ENCODE measurements at regions not wholly inside any gene's neighbourhood (a gene's known extent, or its start where the extent isn't known, plus 50 kb on each side); places are given as distances from the start of the nearest gene placed in this dataset.

GRCh38 chr15:91480426-91480825, 373.1 kb upstream of the SLCO3A1 start:
- Histone ChIP-seq H3K4me3 (ENCODE audit: low read depth in 1 of 2, low read length in 2 of 2) (no peak overlapping the region), H3K9me3 (ENCODE audit: control insufficient read depth in 2 of 2, insufficient read depth in 1 of 2, low read depth in 1 of 2, low read length in 1 of 2) (peaks cover 0 to 2% of the 10 kb centered on the region in 2 donors), H3K27ac (ENCODE audit: low read depth in 2 of 2, low read length in 1 of 2) (no peak overlapping the region), H3K4me1 (ENCODE audit: control insufficient read depth in 2 of 2, insufficient read depth in 2 of 2, low read length in 1 of 2) (no peaks in the 10 kb centered on the region), H3K36me3 (ENCODE audit: control insufficient read depth in 2 of 2, insufficient read depth in 2 of 2, low read length in 1 of 2) (no peaks in the 10 kb centered on the region), H3K27me3 (ENCODE audit: control insufficient read depth in 1 of 2, insufficient read depth in 2 of 2, low read length in 2 of 2) (no peaks in the 10 kb centered on the region)
- WGBS, 2 donors: 84 to 86% methylated on average over 4 of the region's 4 CpGs

DNA sequence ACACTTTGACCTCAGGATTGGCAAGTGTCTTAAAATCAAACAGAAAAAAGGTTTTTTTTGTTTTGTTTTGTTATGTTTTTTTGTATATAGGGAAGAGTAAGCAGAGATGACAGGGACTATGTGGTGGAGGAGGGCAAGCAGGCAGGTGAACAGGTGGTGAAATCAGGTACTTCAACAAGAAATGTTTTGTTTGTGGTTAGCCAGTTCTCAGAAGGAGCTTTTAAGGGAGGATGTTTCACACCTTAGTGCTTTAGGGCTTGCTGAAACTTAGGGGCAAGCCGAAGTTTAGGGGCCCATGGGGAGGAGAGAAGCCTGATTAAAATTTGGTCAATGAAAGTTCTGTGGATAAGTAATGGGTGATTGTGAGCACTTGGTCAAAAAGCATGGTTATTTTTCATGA, 370.7 kb upstream of the SLCO3A1 start:
- H3K4me3 ChIP-seq (ENCODE audit: low read depth in 1 of 2, low read length in 2 of 2): no peak overlapping the region
- peaks cover 0 to 2% of the 10 kb centered on the region in 2 donors for H3K9me3 ChIP-seq (ENCODE audit: control insufficient read depth in 2 of 2, insufficient read depth in 1 of 2, low read depth in 1 of 2, low read length in 1 of 2)
- 55 to 69% methylated on average over 1 of the region's 1 CpG for WGBS, 2 donors
- no peaks in the 10 kb centered on the region for H3K36me3 ChIP-seq (ENCODE audit: control insufficient read depth in 2 of 2, insufficient read depth in 2 of 2, low read length in 1 of 2)
- no peaks in the 10 kb centered on the region for H3K27me3 ChIP-seq (ENCODE audit: control insufficient read depth in 1 of 2, insufficient read depth in 2 of 2, low read length in 2 of 2)
- H3K27ac ChIP-seq (ENCODE audit: low read depth in 2 of 2, low read length in 1 of 2): no peak overlapping the region
- H3K4me1 ChIP-seq (ENCODE audit: control insufficient read depth in 2 of 2, insufficient read depth in 2 of 2, low read length in 1 of 2): no peaks in the 10 kb centered on the region

DNA sequence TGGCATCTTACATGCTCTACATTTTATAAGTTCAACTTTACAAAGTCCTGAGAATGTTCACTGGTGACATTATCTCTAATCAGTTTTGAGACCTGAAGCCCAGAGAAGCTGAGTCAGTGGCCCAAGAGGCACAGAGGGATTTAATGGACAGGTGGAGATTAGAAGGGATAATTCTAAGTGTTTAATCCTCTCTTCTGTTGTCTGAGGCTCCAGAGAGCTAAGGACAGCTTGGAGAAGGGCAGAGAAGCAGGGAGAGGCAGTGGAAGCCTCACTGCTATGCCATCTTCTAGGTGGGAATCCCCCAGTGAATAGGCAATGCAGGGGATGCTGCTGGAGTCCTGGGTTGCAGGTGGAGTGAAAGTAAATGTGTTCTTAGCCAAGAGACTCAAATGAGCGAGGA, 369.4 kb upstream of the SLCO3A1 start:
- Histone ChIP-seq H3K4me3 (ENCODE audit: low read depth in 1 of 2, low read length in 2 of 2) (no peak overlapping the region), H3K9me3 (ENCODE audit: control insufficient read depth in 2 of 2, insufficient read depth in 1 of 2, low read depth in 1 of 2, low read length in 1 of 2) (peaks cover 0 to 2% of the 10 kb centered on the region in 2 donors), H3K36me3 (ENCODE audit: control insufficient read depth in 2 of 2, insufficient read depth in 2 of 2, low read length in 1 of 2) (no peaks in the 10 kb centered on the region), H3K4me1 (ENCODE audit: control insufficient read depth in 2 of 2, insufficient read depth in 2 of 2, low read length in 1 of 2) (no peaks in the 10 kb centered on the region), H3K27me3 (ENCODE audit: control insufficient read depth in 1 of 2, insufficient read depth in 2 of 2, low read length in 2 of 2) (no peaks in the 10 kb centered on the region), H3K27ac (ENCODE audit: low read depth in 2 of 2, low read length in 1 of 2) (no peak overlapping the region)
- 86 to 89% methylated on average over 1 of the region's 1 CpG for WGBS, 2 donors

- Histone ChIP-seq H3K4me1 (ENCODE audit: control insufficient read depth in 2 of 2, insufficient read depth in 2 of 2, low read length in 1 of 2) (no peaks in the 10 kb centered on the region), H3K36me3 (ENCODE audit: control insufficient read depth in 2 of 2, insufficient read depth in 2 of 2, low read length in 1 of 2) (no peaks in the 10 kb centered on the region), H3K9me3 (ENCODE audit: control insufficient read depth in 2 of 2, insufficient read depth in 1 of 2, low read depth in 1 of 2, low read length in 1 of 2) (no peaks in the 10 kb centered on the region), H3K4me3 (ENCODE audit: low read depth in 1 of 2, low read length in 2 of 2) (no peak overlapping the region), H3K27me3 (ENCODE audit: control insufficient read depth in 1 of 2, insufficient read depth in 2 of 2, low read length in 2 of 2) (no peaks in the 10 kb centered on the region), H3K27ac (ENCODE audit: low read depth in 2 of 2, low read length in 1 of 2) (no peak overlapping the region)
- WGBS, 2 donors: 78 to 82% methylated on average over 4 of the region's 4 CpGs
Measured at GRCh38 chr15:91488452-91488851, 365.1 kb upstream of the SLCO3A1 start.

GRCh38 chr15:91490211-91490610, 363.3 kb upstream of the SLCO3A1 start:
- H3K27me3 ChIP-seq (ENCODE audit: control insufficient read depth in 1 of 2, insufficient read depth in 2 of 2, low read length in 2 of 2): no peaks in the 10 kb centered on the region
- 97 to 99% methylated on average over 2 of the region's 2 CpGs for WGBS, 2 donors
- no peak overlapping the region for H3K4me3 ChIP-seq (ENCODE audit: low read depth in 1 of 2, low read length in 2 of 2)
- H3K27ac ChIP-seq (ENCODE audit: low read depth in 2 of 2, low read length in 1 of 2): no peak overlapping the region
- no peaks in the 10 kb centered on the region for H3K4me1 ChIP-seq (ENCODE audit: control insufficient read depth in 2 of 2, insufficient read depth in 2 of 2, low read length in 1 of 2)
- H3K9me3 ChIP-seq (ENCODE audit: control insufficient read depth in 2 of 2, insufficient read depth in 1 of 2, low read depth in 1 of 2, low read length in 1 of 2): no peaks in the 10 kb centered on the region
- no peaks in the 10 kb centered on the region for H3K36me3 ChIP-seq (ENCODE audit: control insufficient read depth in 2 of 2, insufficient read depth in 2 of 2, low read length in 1 of 2)

DNA sequence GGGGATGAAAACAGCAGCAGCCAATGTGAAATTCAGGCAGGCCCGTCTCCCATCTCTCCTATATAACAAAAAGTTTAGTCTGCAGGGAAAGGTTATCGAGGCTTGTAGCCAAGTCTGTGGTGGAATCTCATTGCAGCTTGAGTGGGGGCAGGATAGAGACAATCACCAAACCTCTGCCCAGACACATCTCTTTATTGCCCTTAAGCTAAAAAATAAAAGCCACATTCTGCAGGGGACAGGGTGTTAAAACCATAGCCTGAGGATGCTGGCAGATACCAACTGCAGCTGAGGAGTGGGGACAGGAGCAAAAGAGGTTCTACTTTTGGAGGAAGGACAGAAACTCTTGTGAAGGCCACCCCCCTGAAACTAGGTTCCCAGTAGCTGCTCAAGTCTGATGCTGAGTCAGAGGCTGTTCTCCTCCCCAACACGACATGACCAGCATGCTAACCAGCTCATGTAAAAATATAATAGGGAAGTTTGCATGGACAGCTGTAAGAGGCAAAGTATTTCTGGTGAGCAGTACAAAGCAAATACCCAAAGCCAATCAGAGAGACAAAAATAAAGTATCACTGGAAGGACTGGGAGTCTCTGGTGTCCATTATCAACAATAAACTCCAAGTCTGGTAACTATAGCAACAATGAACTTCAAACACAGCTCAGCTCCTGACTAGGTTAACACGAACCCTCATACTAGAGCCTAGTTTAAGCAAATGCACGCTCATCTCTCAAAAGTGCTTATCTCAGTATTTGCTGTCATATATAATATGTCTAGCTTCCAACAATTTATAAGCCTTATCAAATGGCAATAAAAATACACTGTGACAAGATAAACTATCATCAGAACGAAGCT, 362.2 kb upstream of the SLCO3A1 start:
- H3K4me3 ChIP-seq (ENCODE audit: low read depth in 1 of 2, low read length in 2 of 2): no peak overlapping the region
- WGBS, 2 donors: 52 to 61% methylated on average over 6 of the region's 6 CpGs
- no peaks in the 10 kb centered on the region for H3K36me3 ChIP-seq (ENCODE audit: control insufficient read depth in 2 of 2, insufficient read depth in 2 of 2, low read length in 1 of 2)
- no peaks in the 10 kb centered on the region for H3K4me1 ChIP-seq (ENCODE audit: control insufficient read depth in 2 of 2, insufficient read depth in 2 of 2, low read length in 1 of 2)
- no peak overlapping the region for H3K27ac ChIP-seq (ENCODE audit: low read depth in 2 of 2, low read length in 1 of 2)
- no peaks in the 10 kb centered on the region for H3K9me3 ChIP-seq (ENCODE audit: control insufficient read depth in 2 of 2, insufficient read depth in 1 of 2, low read depth in 1 of 2, low read length in 1 of 2)
- no peaks in the 10 kb centered on the region for H3K27me3 ChIP-seq (ENCODE audit: control insufficient read depth in 1 of 2, insufficient read depth in 2 of 2, low read length in 2 of 2)

- H3K4me1 ChIP-seq (ENCODE audit: control insufficient read depth in 2 of 2, insufficient read depth in 2 of 2, low read length in 1 of 2): no peaks in the 10 kb centered on the region
- 61 to 74% methylated on average over 4 of the region's 4 CpGs for WGBS, 2 donors
- no peaks in the 10 kb centered on the region for H3K27me3 ChIP-seq (ENCODE audit: control insufficient read depth in 1 of 2, insufficient read depth in 2 of 2, low read length in 2 of 2)
- H3K4me3 ChIP-seq (ENCODE audit: low read depth in 1 of 2, low read length in 2 of 2): no peak overlapping the region
- H3K36me3 ChIP-seq (ENCODE audit: control insufficient read depth in 2 of 2, insufficient read depth in 2 of 2, low read length in 1 of 2): no peaks in the 10 kb centered on the region
- H3K27ac ChIP-seq (ENCODE audit: low read depth in 2 of 2, low read length in 1 of 2): no peak overlapping the region
- no peaks in the 10 kb centered on the region for H3K9me3 ChIP-seq (ENCODE audit: control insufficient read depth in 2 of 2, insufficient read depth in 1 of 2, low read depth in 1 of 2, low read length in 1 of 2)
Measured at GRCh38 chr15:91496754-91497691, 356.5 kb upstream of the SLCO3A1 start.

DNA sequence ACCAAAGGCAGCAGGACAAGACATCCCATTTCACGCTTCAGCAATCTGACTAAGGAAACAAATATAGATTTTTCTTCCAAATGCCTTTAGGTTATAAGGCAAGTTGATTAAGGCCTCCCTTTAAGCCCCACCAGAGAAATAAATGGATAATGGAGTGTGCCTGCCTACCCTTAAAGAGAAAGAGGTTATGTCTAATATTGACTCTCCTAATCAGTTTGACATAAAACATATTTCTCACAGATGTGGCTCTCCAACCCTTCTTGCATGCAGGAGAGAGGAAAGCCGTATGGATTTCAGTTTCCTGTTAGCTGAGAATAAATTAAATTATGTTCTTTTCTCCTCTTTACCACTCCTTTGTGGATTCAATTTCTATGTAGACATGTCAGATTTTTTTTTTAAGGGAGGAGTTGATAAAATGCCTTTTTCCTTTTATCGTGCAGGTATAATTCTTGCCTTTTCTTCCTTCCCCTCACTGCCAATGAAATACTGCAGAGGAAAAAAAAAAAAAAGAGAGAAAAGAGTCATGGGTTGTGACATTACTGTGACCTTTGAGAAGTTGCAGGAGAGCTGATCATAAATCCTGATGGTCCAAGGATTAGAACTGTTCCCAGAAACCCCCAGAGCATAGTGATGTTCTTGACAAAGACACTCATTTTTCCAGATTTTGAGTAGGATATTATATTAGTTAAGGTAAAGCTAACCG, 355.3 kb upstream of the SLCO3A1 start:
- Histone ChIP-seq H3K9me3 (ENCODE audit: control insufficient read depth in 2 of 2, insufficient read depth in 1 of 2, low read depth in 1 of 2, low read length in 1 of 2) (no peaks in the 10 kb centered on the region), H3K27me3 (ENCODE audit: control insufficient read depth in 1 of 2, insufficient read depth in 2 of 2, low read length in 2 of 2) (no peaks in the 10 kb centered on the region), H3K4me3 (ENCODE audit: low read depth in 1 of 2, low read length in 2 of 2) (no peak overlapping the region), H3K4me1 (ENCODE audit: control insufficient read depth in 2 of 2, insufficient read depth in 2 of 2, low read length in 1 of 2) (no peaks in the 10 kb centered on the region), H3K36me3 (ENCODE audit: control insufficient read depth in 2 of 2, insufficient read depth in 2 of 2, low read length in 1 of 2) (no peaks in the 10 kb centered on the region), H3K27ac (ENCODE audit: low read depth in 2 of 2, low read length in 1 of 2) (no peak overlapping the region)
- 83 to 90% methylated on average over 4 of the region's 4 CpGs for whole genome bisulfite sequencing, 2 donors

GRCh38 chr15:91498749-91499062, 354.8 kb upstream of the SLCO3A1 start:
- Histone ChIP-seq H3K36me3 (ENCODE audit: control insufficient read depth in 2 of 2, insufficient read depth in 2 of 2, low read length in 1 of 2) (no peaks in the 10 kb centered on the region), H3K9me3 (ENCODE audit: control insufficient read depth in 2 of 2, insufficient read depth in 1 of 2, low read depth in 1 of 2, low read length in 1 of 2) (no peaks in the 10 kb centered on the region), H3K27me3 (ENCODE audit: control insufficient read depth in 1 of 2, insufficient read depth in 2 of 2, low read length in 2 of 2) (no peaks in the 10 kb centered on the region), H3K4me1 (ENCODE audit: control insufficient read depth in 2 of 2, insufficient read depth in 2 of 2, low read length in 1 of 2) (no peaks in the 10 kb centered on the region), H3K27ac (ENCODE audit: low read depth in 2 of 2, low read length in 1 of 2) (no peak overlapping the region), H3K4me3 (ENCODE audit: low read depth in 1 of 2, low read length in 2 of 2) (no peak overlapping the region)
- WGBS, 2 donors: 90 to 94% methylated on average over 1 of the region's 1 CpG
